GM19238 (cell line): ENCODE measurements at regions not wholly inside any gene's neighbourhood (a gene's known extent, or its start where the extent isn't known, plus 50 kb on each side); places are given as distances from the start of the nearest gene placed in this dataset.
"Not testable (repeated sequence)": the region's sequence is repeated elsewhere in the genome, so short reads cannot be mapped to it uniquely, and the experiment has no call there.

Source experiments
- DNase-seq: peaks from one replicate; pipeline ENCODE4 v3.0.0; 2011; ENCODE audit warnings: low spot score; ENCODE audit not compliant: insufficient read length

DNA sequence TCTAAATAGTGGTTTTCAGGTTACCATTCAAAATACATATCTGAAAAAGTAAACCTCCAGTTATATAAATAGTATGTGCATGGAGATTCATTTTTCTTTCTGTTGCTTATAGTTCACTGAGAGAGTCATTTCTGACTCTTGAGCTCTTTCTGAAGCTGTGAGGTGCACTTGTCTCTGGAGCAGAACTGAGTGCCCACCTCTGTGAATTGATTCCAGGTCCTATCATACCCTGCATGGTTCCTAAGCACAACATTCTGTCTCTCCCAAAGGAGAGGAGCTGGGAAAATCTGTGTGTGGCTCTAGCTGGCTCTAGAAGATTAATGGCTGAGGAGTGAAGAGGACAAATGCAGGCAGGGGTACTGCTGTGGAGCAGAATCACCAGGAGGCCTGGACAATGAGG is 161.6 kb upstream of the HCCS start:
- no peak for DNase-seq

DNA sequence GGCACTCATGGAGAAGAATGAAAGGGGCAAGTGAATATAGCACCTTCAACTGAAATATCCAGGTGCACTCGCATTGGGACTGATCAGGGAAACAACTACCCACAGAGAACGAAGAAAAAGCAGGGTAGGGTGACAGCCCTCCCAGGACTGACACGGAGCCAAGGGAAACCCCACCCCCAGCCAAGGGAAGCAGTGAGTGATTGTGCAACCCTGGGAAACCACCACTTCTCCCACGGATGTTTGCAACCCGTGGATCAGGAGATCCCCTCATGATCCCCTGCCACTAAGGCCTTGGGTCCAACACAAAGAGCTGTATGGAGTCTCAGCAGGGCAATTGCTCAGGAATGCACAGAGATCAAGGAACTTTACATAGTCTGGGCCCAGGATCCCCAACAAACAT is 158.5 kb upstream of the HCCS start:
- no peak for DNase-seq

- DNase-seq, result no peak
These were observed 145.8 kb upstream of the HCCS start for GRCh38 chrX:10965174-10965798.

GRCh38 chrX:10966057-10966456 is 145.1 kb upstream of the HCCS start:
- no peak for DNase-seq

DNA sequence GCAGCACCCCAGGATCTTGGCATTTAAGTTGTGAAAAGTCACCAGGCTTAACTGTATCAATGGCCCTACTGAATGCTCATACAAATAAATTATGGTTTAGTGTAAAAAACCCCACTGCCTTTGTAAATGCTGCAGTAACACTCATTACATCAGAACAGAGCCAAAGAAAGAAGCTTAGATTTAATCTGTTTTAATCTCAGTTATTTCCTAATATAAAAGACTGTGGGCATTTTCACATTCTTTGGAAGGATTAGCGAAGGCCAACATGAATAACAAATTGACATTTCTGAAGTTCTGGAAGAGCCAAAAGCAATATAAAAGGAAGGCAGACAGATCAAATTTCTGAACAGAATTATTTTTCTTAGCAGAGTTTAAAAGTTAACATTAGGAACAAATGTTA is 140.0 kb upstream of the HCCS start:
- DNase-seq, result no peak

DNA sequence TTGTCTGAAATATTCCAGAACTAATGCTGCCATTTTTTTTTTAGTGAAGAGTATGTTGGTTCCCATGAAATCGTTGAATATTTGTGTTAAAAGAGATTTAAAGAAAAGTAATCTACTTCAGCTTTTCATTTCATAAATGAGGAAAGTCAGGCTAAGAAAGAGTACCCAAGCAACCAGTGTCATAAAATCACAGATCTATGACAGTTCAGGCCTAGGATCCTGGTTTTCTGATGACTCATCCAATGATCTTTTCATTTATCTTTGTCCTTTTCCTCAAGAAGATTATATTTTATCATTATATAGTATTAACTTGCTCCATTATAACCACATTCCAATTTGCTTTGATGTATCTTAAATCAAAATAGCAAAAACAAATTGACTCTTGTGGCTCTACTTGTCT is 139.4 kb upstream of the HCCS start:
- no peak for DNase-seq

DNA sequence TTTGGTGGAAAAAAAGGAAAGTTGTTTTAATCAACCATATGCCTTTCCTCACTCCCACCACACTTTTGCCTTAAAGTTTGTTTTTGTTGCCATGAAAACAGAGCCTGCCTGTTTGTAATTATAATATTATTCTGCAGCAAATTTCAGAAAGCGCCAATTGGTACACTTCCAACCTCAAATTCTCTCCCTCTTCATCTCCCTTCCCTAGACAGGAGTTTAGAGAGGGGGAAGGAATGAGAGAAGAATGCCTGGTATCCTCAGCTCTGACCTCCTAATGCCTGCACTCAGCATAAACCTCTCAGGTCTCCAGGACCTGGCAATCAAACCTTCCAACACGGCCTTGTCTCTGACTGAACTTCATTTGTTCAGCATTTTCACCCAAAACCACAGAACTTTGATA is 138.4 kb upstream of the HCCS start:
- DNase-seq, result no peak

DNA sequence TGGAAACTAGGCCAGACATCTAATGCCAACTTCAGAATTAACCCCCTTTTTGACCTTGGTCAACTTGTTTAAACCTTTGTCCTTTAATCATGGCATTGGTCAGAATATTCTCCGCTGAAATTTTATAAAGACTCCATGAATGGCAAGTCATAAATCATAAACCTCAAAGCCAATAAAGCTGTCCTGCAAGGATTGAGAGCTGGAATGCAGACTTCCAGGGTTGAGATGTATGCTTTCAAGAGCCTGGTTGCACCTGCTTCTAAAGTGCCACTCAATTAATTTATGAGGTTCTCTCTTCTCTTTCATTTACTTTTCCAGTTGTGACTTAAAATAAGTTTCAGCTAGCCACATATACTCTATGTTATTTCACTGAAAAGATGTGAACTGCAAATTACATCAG is 136.2 kb upstream of the HCCS start:
- DNase-seq, result no peak

- no peak for DNase-seq
These were observed 131.2 kb upstream of the HCCS start for GRCh38 chrX:10979956-10980355.

DNA sequence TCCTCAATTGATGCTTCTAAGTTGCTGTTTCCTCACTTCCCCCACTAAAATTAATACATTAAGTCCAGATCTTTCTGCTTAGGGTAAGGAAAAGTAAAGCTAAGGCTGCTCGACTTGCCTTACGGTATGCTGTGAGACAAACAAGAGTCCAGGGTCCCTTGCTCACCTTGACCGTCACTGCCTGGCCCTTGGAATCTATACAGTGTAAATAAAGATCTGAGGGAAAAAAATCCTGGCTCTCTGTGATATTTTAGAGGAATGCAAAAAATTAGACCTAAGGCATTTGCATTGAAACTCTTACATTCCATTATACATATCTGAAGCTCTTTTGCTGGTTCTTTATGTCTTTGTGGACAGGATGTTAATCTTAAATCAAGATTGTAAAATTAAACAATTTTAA is 129.6 kb upstream of the HCCS start:
- DNase-seq, result no peak

DNA sequence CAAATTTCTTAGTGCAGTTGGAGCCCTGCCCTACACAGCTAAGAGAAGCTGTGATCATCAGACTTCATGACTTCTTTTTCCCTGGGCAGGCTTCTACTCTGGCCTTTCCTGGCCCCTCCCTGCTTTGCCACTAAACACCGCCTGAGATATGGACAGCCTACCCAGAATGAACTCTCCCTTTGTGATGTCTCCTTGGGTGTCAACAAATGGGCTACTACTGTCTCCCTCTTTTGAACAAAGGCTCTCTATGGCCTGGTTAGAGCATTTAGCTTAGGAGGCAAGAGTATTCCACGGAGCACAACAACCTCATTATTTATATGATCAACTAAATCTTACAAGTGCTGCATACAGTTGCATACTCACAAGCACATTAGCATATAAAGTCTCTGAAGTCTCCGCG is 127.6 kb upstream of the HCCS start:
- DNase-seq, result no peak

GRCh38 chrX:10984213-10984612 is 126.9 kb upstream of the HCCS start:
- no peak for DNase-seq

DNA sequence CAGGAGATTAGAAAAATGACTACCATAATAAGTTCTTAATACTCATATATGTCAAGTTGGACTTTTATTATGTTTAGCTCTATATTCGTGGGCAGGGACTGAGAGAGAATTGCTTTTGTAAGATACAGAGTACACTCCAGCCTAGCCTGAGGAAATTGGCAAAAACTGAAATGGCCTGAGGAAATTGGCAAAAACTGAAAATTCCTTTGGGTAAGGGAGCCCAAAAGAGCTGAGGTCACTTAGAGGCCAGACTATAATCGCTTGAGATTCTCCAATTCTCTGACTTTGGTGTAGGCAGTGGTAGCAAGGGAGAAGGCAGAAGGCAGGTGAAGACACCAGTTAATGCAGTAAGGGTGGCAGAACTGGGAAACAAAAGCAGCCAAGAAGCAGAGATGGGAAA is 124.5 kb upstream of the HCCS start:
- DNase-seq, result no peak

DNA sequence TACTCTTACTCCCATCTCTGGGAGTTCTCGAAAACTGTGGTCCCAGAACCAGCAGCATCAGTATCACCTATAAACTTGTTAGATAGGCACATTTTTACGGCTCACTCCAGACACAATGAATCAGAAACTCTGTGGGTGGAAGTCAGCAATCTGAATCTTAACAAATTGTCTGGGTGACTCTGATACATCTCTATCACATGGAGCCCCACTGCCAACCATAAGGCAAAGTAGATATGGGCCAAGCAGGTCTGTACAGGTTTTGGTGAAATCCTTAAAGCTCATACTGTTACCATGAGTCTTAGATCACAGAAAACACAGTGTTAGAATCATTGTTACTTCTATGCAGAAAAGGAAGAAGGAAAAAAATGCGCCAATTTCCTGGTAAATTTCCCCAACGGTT is 122.5 kb upstream of the HCCS start:
- DNase-seq, result no peak

DNA sequence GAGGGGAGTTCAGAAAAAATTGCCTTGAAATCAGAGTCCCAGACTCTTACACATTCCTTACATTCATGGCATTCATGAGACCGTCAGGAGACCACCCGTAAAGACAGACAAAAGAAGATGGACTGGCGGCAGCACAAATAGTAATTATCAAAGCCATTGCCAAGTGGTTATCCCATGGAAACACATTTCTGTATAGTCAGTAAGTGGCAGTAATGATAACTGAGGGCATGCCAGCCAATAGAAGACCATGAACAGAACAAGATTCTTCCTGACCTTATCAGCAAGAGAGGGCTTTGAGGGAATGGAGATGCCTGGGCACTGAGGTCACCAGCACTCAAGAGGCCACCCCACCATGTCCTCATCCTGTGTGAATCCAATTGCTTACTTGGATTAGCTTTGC is 121.7 kb upstream of the HCCS start:
- DNase-seq, result no peak

DNA sequence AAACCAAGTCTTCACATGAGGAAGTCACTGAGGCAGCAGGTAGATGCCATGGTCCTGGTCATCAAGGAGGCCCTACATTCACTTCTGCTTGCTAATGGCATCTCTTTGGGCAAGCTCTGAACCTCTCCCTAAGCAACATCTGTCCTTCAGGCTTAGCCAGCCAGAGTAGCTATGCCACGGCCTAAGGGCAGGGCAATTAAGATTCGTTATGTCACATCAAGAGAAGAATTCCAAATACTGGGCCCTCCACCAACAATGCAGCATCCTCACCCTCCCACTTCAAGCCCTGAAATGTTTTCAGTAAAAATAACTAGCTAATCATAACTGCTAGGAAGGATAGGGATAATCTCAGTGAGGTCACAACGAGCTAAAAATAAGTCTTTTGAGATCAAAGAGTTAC is 120.7 kb upstream of the HCCS start:
- DNase-seq, result no peak

DNA sequence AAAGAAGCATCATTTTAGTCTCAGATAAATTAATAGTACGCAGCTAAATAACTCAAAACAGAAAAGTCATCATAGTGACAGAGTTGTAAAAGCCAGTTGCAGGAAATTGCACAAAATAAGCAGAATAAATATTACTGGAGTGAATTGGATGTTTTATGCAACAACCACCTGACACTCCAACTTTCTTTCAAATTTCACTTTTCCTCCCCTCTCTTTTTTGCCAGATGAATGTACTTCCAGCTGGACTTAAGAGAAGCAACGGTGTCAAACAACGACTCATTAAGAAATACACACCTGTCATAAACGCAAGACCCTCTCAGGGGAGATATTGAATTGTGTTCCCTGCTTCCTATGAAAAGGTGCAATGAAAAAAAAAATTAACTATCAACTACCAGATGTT is 120.2 kb upstream of the HCCS start:
- no peak for DNase-seq

DNA sequence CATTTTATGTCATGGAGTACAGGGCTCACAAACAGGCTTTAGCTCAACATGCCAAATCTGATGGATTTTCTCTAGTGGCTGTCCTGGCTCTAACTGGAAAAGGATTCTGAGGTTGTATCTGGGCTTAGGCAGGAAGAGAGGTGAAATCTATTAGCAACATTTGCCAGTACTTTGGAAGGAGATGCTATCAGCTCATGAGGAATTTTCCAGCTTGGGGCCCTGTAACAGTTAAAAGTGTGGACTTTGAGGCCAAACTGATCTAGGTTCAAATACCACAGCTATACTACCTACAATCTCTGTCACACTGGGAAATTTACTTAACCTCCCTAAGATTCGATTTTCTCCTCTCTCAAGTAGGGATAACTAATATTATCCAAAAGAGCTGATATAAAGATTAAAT is 119.0 kb upstream of the HCCS start:
- DNase-seq, result no peak

DNA sequence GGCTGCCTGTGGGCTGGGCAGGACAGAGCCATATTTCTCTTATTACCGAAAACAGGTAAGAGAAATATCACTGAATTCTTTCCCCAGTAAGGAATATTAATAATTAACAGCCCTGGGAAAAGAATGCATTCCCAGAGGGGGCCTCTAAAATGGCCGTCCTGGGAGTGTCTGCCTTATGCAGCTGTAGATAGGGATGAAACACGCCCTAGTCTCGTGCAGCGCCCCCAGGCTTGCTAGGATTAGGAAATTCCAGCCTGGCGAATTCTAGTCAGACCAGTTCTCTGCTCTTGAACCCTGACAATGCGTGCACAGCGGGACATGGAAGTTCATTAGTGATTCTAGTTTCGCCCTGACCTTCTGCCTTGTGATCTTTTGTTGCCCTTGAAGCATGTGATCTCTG is 104.1 kb upstream of the HCCS start:
- not testable (repeated sequence) for DNase-seq

- no peak for DNase-seq
These were observed 100.7 kb upstream of the HCCS start for GRCh38 chrX:11010476-11010875.

DNA sequence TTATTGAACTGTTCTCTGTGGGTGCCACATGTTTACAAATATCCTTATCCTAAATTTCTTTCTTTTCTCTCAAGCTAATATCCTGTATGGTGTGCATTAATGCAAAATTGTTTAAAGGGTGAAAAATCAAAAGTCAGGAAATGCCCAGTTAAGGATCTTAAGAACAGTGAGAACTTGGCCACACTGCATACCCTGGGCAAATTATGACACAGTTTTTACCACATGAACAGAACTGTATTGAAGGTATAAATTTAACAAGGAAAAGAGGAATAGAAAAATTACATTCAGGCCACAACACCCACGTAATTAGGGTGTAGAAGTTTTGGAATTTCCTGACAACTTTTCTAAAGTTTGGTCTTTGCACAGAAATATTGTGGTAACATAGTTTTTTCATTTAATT is 94.4 kb upstream of the HCCS start:
- DNase-seq, result no peak

GRCh38 chrX:11022588-11022987 is 88.5 kb upstream of the HCCS start:
- DNase-seq, result not testable (repeated sequence)

- no peak for DNase-seq
These were observed 71.2 kb upstream of the HCCS start for GRCh38 chrX:11039926-11040325.

DNA sequence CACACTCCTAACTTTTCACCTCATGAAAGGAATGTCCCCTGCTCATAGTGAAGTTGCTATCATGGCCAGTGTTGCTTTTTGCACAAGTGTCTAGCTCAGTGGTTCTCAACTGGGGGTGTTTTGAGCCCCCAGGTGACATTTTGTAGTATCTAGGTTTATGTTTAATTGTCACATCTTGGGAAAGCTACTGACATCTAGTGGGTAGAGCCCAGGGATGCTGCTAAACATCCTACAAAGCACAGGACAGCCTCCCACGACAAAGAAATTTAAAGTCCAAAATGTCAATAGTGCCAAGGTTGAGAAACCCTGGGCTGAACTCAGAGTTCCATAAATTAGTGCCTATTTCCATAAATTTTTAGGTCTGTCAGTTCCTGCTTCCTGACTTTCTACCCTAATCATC is 70.7 kb upstream of the HCCS start:
- DNase-seq, result no peak
